ENCODE measurements at regions not wholly inside any gene's neighbourhood (a gene's known extent, or its start where the extent isn't known, plus 50 kb on each side); places are given as distances from the start of the nearest gene placed in this dataset.
A peak's percentile ranks its signal among the peaks of the same experiment; 100 is the strongest.

DNA sequence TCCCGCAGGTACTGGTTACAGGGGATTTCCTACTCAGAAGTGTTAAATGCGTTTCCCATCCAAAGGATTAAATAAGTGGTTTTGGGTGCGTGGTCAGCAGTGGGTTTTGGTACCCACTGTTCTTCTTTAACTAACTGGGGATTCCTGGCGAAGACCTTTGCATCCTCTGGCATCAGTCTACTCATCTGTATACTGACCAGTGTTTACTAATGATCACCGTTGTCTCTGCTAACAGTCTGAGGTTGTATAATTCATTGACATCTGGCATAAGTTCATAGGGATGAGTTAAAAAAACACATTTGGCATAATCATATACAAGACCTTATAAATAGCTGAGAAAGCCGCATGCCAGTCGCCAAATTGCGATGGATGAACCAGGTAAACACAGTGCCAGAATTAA is 339.1 kb downstream of the PMP22 start:
- DNase-seq, result no peak
- 35 to 37% methylated on average over 8 of the region's 8 CpGs for whole genome bisulfite sequencing, 2 donors
- no peak for ATAC-seq
- Histone ChIP-seq H3K4me1 (peaks cover 0 to 4% (median 0%) of the 10 kb centered on the region in 3 donors), H3K4me3 (no peak overlapping the region), H3K36me3 (no peaks in the 10 kb centered on the region), H3K27ac (no peak overlapping the region), H3K9me3 (no peaks in the 10 kb centered on the region), H3K27me3 (no peaks in the 10 kb centered on the region)
- TF ChIP-seq, protein P1, sequence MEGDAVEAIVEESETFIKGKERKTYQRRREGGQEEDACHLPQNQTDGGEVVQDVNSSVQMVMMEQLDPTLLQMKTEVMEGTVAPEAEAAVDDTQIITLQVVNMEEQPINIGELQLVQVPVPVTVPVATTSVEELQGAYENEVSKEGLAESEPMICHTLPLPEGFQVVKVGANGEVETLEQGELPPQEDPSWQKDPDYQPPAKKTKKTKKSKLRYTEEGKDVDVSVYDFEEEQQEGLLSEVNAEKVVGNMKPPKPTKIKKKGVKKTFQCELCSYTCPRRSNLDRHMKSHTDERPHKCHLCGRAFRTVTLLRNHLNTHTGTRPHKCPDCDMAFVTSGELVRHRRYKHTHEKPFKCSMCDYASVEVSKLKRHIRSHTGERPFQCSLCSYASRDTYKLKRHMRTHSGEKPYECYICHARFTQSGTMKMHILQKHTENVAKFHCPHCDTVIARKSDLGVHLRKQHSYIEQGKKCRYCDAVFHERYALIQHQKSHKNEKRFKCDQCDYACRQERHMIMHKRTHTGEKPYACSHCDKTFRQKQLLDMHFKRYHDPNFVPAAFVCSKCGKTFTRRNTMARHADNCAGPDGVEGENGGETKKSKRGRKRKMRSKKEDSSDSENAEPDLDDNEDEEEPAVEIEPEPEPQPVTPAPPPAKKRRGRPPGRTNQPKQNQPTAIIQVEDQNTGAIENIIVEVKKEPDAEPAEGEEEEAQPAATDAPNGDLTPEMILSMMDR (IDR thresholded peaks at IDR 0.05), result no peak
- FAIRE-seq, result no peak
- intact Hi-C loops (cut with DNase I), result loop anchor here in 1 of 3 donors (10.0 kb wide), 1 partner anchor 1331 kb away; no protein-coding TSS in a partner anchor

DNA sequence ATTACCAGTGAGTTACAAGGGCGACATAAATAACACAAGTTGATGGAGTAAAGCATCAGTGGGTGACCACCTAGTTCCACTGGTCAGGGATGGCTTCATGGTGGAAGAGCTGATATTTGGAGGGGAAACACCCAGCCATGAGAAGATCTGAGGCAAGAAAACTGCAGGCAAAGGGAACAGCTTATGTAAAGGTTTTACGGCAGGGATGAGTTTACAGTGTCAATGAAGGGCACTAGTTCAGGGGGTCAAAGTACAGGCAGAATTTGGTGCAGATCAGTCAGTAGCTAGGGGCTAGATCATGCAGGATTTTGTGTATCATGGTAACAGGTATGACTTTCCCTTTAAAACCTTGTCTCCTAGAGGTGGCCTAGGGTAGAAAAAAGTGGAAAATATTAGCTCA is 339.6 kb downstream of the PMP22 start:
- intact Hi-C loops (cut with DNase I), result loop anchor here in 1 of 3 donors (10.0 kb wide), 1 partner anchor 1331 kb away; no protein-coding TSS in a partner anchor
- TF ChIP-seq, protein P1 (IDR thresholded peaks at IDR 0.05), result no peak
- FAIRE-seq (no peak), ATAC-seq (no peak), DNase-seq (no peak)
- no peaks in the 10 kb centered on the region for H3K4me1 ChIP-seq
- no peaks in the 10 kb centered on the region for H3K36me3 ChIP-seq
- 70 to 75% methylated on average over 2 of the region's 2 CpGs for WGBS, 2 donors
- no peaks in the 10 kb centered on the region for H3K9me3 ChIP-seq
- H3K27me3 ChIP-seq, result no peaks in the 10 kb centered on the region
- H3K27ac ChIP-seq, result no peak overlapping the region
- H3K4me3 ChIP-seq, result no peak overlapping the region

DNA sequence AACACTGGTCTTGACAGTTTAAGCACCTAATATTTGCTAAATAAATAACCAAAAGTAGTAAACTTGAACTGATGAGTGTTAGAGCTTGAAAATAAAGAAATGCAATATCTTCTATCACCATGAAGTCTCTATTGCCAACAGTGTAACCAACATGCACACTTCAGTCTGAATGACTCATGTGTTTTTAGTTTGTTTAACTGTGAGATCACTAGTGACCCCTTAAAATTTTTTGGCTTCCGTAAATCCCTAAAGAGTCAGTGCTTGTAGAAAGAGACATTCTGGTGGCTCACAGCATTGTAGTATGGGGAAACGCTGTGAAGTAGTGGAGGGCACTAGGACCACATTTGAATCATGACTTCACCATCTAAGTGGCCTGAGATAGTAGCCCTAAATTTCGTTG is 341.1 kb downstream of the PMP22 start:
- FAIRE-seq (no peak), DNase-seq (no peak), ATAC-seq (no peak)
- Histone ChIP-seq H3K4me3 (no peak overlapping the region), H3K27ac (no peak overlapping the region), H3K9me3 (no peaks in the 10 kb centered on the region), H3K27me3 (no peaks in the 10 kb centered on the region), H3K36me3 (no peaks in the 10 kb centered on the region), H3K4me1 (peaks cover 0 to 4% (median 0%) of the 10 kb centered on the region in 3 donors)
- TF ChIP-seq, protein P1 (IDR thresholded peaks at IDR 0.05), result no peak
- intact Hi-C loops (cut with DNase I), result loop anchor here in 1 of 3 donors (10.0 kb wide), 1 partner anchor 1329 kb away; no protein-coding TSS in a partner anchor
- WGBS, 2 donors, result 75 to 81% methylated on average over 3 of the region's 3 CpGs

DNA sequence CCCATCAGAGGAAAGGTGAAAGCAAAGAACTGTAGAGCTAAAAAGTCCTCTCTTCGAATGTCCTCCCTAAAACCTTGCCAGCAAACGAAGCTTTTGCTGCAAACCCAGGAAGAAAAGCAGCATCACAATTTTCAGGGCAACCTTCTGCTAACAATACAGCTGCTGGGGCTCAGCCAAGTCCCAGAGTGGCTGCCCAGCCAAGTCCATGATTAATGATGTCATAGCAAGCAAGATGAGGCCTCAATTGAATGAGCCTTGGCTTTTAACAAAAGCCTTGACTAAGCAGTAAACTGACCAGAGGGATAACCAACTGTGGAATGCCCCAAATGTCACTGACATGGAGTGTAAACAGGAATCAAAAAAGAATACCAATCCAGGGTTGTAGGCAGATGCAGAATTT is 342.7 kb downstream of the PMP22 start:
- Histone ChIP-seq H3K27ac (peak overlapping the region in 3 of 4 donors; percentile 14 to 47 (median 20)), H3K4me1 (peaks cover 0 to 8% (median 0%) of the 10 kb centered on the region in 3 donors), H3K27me3 (no peaks in the 10 kb centered on the region), H3K9me3 (no peaks in the 10 kb centered on the region), H3K4me3 (no peak overlapping the region), H3K36me3 (no peaks in the 10 kb centered on the region)
- FAIRE-seq (no peak), DNase-seq (peak in 5 of 6 donors; percentile 43 to 70 (median 64)), ATAC-seq (peak; percentile 68 to 82 (median 79))
- WGBS, 2 donors, result 13 to 14% methylated on average over 2 of the region's 2 CpGs
- intact Hi-C loops (cut with DNase I), result loop anchor here in 1 of 3 donors (10.0 kb wide), 1 partner anchor 1328 kb away; no protein-coding TSS in a partner anchor
- TF ChIP-seq, protein P1 (IDR thresholded peaks at IDR 0.05), result no peak

DNA sequence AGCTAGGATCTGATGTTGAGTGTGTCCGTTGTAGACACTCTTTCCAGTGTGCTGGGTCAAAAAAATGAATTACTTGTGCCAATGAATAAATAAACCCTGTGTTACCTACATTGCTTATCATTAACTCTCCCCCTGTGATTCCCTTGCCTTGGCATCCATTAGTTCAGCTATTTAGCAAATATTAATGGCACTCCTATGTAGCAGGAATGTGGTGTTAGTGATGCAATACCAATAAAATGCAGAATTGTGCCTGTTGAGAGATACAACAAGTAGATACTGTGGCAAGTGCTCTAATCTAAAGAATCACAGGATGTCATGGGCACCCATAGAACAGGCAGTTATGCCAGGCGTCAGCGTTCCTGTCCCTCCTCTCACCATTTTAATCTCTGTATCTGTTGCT is 343.2 kb downstream of the PMP22 start:
- DNase-seq (no peak), FAIRE-seq (no peak), ATAC-seq (peak; percentile 11 to 80 (median 70))
- Histone ChIP-seq H3K36me3 (no peaks in the 10 kb centered on the region), H3K4me3 (no peak overlapping the region), H3K27me3 (no peaks in the 10 kb centered on the region), H3K4me1 (peaks cover 0 to 8% (median 0%) of the 10 kb centered on the region in 3 donors), H3K9me3 (no peaks in the 10 kb centered on the region), H3K27ac (peak overlapping the region in 3 of 4 donors; percentile 14 to 47 (median 20))
- TF ChIP-seq, protein P1 (IDR thresholded peaks at IDR 0.05), result no peak
- WGBS, 2 donors, result 34 to 46% methylated on average over 3 of the region's 3 CpGs
- intact Hi-C loops (cut with DNase I), result loop anchor here in 1 of 3 donors (10.0 kb wide), 1 partner anchor 1327 kb away; no protein-coding TSS in a partner anchor
